ENCODE measurements at regions not wholly inside any gene's neighbourhood (a gene's known extent, or its start where the extent isn't known, plus 50 kb on each side); places are given as distances from the start of the nearest gene placed in this dataset.

DNA sequence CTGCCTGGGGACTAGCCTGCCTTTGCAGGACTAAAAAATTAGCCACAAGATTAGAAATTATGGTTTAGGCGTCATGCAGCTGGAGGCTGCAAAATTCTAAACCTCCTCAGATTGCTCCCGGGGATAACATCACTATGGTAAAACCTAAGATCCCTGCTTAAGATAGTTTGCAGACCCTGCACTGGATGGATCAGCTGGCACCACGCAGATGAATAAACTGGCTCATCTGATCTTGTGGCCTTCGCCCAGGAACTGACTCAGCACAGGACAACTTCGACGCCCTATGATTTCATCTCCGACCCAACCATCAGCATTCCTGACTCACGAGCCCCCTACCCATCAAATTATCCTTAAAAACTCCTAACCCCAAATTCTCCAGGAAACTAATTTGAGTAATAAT lies 482.4 kb downstream of the SPRY1 start:
- H3K27ac ChIP-seq (ENCODE audit: low read length): no peak overlapping the region
- DNase-seq (no peak), ATAC-seq (no peak)
- intact Hi-C loops (cut with micrococcal nuclease): no loop called here
- Mint-ChIP-seq H3K9me3 (peaks cover 0 to 3% of the 10 kb centered on the region in 2 donors), H3K27me3 (ENCODE audit: low read depth in 2 of 2) (peaks cover 0 to 2% of the 10 kb centered on the region in 2 donors), H3K27ac (no peak overlapping the region), H3K36me3 (no peaks in the 10 kb centered on the region), H3K4me3 (no peak overlapping the region), H3K4me1 (no peaks in the 10 kb centered on the region)
- 91% methylated on average over 7 of the region's 8 CpGs for WGBS (ENCODE audit: insufficient coverage)
- H3K9me3 ChIP-seq (ENCODE audit: control insufficient read depth, insufficient read depth, low read length): no peaks in the 10 kb centered on the region
- no peaks in the 10 kb centered on the region for H3K27me3 ChIP-seq (ENCODE audit: control insufficient read depth, insufficient read depth, low read length)
- TF ChIP-seq, protein P1, sequence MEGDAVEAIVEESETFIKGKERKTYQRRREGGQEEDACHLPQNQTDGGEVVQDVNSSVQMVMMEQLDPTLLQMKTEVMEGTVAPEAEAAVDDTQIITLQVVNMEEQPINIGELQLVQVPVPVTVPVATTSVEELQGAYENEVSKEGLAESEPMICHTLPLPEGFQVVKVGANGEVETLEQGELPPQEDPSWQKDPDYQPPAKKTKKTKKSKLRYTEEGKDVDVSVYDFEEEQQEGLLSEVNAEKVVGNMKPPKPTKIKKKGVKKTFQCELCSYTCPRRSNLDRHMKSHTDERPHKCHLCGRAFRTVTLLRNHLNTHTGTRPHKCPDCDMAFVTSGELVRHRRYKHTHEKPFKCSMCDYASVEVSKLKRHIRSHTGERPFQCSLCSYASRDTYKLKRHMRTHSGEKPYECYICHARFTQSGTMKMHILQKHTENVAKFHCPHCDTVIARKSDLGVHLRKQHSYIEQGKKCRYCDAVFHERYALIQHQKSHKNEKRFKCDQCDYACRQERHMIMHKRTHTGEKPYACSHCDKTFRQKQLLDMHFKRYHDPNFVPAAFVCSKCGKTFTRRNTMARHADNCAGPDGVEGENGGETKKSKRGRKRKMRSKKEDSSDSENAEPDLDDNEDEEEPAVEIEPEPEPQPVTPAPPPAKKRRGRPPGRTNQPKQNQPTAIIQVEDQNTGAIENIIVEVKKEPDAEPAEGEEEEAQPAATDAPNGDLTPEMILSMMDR (IDR thresholded peaks at IDR 0.05): no peak
- H3K4me1 ChIP-seq (ENCODE audit: control insufficient read depth, insufficient read depth, low read length): no peaks in the 10 kb centered on the region
- no peak overlapping the region for H3K4me3 ChIP-seq (ENCODE audit: low read length)
- H3K36me3 ChIP-seq (ENCODE audit: control insufficient read depth, insufficient read depth, low read length): no peaks in the 10 kb centered on the region

DNA sequence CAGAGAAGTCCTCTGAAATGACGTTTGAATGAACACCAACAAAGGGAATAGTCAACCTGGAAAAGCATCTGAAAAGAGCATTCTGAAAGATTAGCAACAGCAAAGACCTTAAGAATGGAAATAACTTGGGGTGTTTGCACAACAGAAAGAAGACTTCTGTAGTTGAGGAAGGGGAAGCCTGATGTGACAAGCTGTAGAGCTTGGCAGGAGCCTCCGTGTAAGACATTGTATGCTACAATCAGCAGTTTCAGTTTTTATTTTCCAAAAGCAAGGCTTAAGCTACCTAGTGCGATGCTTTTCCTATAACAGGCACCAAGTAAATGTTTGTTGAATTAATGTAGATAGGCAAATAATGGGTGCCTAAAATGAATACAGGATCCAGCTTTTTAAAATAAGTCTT lies 484.0 kb downstream of the SPRY1 start:
- no peak overlapping the region for H3K4me3 Mint-ChIP-seq
- TF ChIP-seq, protein P1 (IDR thresholded peaks at IDR 0.05): no peak
- H3K4me1 ChIP-seq (ENCODE audit: control insufficient read depth, insufficient read depth, low read length): no peaks in the 10 kb centered on the region
- no peaks in the 10 kb centered on the region for H3K36me3 ChIP-seq (ENCODE audit: control insufficient read depth, insufficient read depth, low read length)
- H3K4me3 ChIP-seq (ENCODE audit: low read length): no peak overlapping the region
- 50% methylated on average over 3 of the region's 3 CpGs for WGBS (ENCODE audit: insufficient coverage)
- H3K27me3 ChIP-seq (ENCODE audit: control insufficient read depth, insufficient read depth, low read length): no peaks in the 10 kb centered on the region
- no peaks in the 10 kb centered on the region for H3K9me3 ChIP-seq (ENCODE audit: control insufficient read depth, insufficient read depth, low read length)
- no peak for ATAC-seq
- H3K27ac ChIP-seq (ENCODE audit: low read length): no peak overlapping the region
- intact Hi-C loops (cut with micrococcal nuclease): no loop called here
- H3K27ac Mint-ChIP-seq: no peak overlapping the region
- no peaks in the 10 kb centered on the region for H3K4me1 Mint-ChIP-seq
- peaks cover 0 to 2% of the 10 kb centered on the region in 2 donors for H3K27me3 Mint-ChIP-seq (ENCODE audit: low read depth in 2 of 2)
- no peaks in the 10 kb centered on the region for H3K36me3 Mint-ChIP-seq
- DNase-seq: no peak
- H3K9me3 Mint-ChIP-seq: peaks cover 0 to 5% of the 10 kb centered on the region in 2 donors

DNA sequence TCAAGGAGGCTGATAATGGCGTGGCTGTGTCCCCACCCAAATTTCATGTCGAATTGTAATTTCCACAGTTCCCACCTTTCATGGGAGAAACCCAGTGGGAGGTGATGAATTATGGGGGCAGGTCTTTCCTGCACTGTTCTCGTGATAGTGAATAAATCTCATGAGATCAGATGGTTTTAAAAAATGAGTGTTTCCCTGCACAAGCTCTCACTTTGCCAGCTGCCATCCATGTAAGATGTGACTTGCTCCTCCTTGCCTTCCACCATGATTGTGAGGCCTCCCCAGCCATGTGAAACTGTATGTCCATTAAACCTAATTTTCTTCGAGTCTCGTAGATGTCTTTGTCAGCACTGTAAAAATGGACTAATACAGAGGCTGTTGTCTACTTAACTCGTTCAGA lies 488.3 kb downstream of the SPRY1 start:
- Mint-ChIP-seq H3K36me3 (no peaks in the 10 kb centered on the region), H3K27me3 (ENCODE audit: low read depth in 2 of 2) (no peaks in the 10 kb centered on the region), H3K4me3 (no peak overlapping the region), H3K27ac (no peak overlapping the region), H3K9me3 (peaks cover 0 to 5% of the 10 kb centered on the region in 2 donors), H3K4me1 (no peaks in the 10 kb centered on the region)
- no peaks in the 10 kb centered on the region for H3K4me1 ChIP-seq (ENCODE audit: control insufficient read depth, insufficient read depth, low read length)
- ATAC-seq: no peak
- H3K36me3 ChIP-seq (ENCODE audit: control insufficient read depth, insufficient read depth, low read length): no peaks in the 10 kb centered on the region
- H3K9me3 ChIP-seq (ENCODE audit: control insufficient read depth, insufficient read depth, low read length): no peaks in the 10 kb centered on the region
- WGBS (ENCODE audit: insufficient coverage): 100% methylated on average over 3 of the region's 6 CpGs
- DNase-seq: no peak
- H3K27me3 ChIP-seq (ENCODE audit: control insufficient read depth, insufficient read depth, low read length): no peaks in the 10 kb centered on the region
- no peak overlapping the region for H3K4me3 ChIP-seq (ENCODE audit: low read length)
- TF ChIP-seq, protein P1 (IDR thresholded peaks at IDR 0.05): no peak
- intact Hi-C loops (cut with micrococcal nuclease): no loop called here
- no peak overlapping the region for H3K27ac ChIP-seq (ENCODE audit: low read length)

DNA sequence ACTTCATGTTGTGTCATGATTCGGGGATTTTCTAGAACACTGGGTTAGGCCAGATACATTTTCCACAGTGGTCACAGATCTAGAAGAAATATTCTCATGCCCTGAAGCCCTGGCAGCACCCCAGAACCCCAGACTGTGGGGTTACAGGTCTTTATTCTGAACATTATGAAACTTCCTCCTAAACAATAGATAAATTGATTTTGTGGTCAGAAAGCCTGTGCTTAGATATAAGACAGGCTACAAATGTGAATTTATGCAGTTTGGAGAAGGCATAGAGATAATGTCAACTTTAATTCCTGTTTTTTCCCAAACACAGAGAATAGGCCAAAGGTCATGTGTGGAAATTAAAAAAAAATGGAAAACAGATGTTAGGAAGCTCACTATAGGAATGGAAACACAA lies 492.9 kb downstream of the SPRY1 start:
- WGBS (ENCODE audit: insufficient coverage): 69% methylated on average over 1 of the region's 1 CpG
- Mint-ChIP-seq H3K9me3 (peaks cover 0 to 3% of the 10 kb centered on the region in 2 donors), H3K4me1 (no peaks in the 10 kb centered on the region), H3K4me3 (no peak overlapping the region), H3K36me3 (no peaks in the 10 kb centered on the region), H3K27me3 (ENCODE audit: low read depth in 2 of 2) (no peaks in the 10 kb centered on the region), H3K27ac (no peak overlapping the region)
- TF ChIP-seq, protein P1 (IDR thresholded peaks at IDR 0.05): no peak
- ATAC-seq (no peak), DNase-seq (no peak)
- Histone ChIP-seq H3K4me3 (ENCODE audit: low read length) (no peak overlapping the region), H3K9me3 (ENCODE audit: control insufficient read depth, insufficient read depth, low read length) (no peaks in the 10 kb centered on the region), H3K4me1 (ENCODE audit: control insufficient read depth, insufficient read depth, low read length) (no peaks in the 10 kb centered on the region), H3K36me3 (ENCODE audit: control insufficient read depth, insufficient read depth, low read length) (no peaks in the 10 kb centered on the region), H3K27ac (ENCODE audit: low read length) (no peak overlapping the region), H3K27me3 (ENCODE audit: control insufficient read depth, insufficient read depth, low read length) (no peaks in the 10 kb centered on the region)
- intact Hi-C loops (cut with micrococcal nuclease): no loop called here
